Kidney (tissue), 13 donors: ENCODE measurements at regions not wholly inside any gene's neighbourhood (a gene's known extent, or its start where the extent isn't known, plus 50 kb on each side); places are given as distances from the start of the nearest gene placed in this dataset.
"Not testable (repeated sequence)": the region's sequence is repeated elsewhere in the genome, so short reads cannot be mapped to it uniquely, and the experiment has no call there.

Source experiments
- DNase-seq, 5 donors: peaks; one replicate each; pipeline ENCODE4 v3.0.0-alpha.2; 2013 to 2020
- FAIRE-seq: peaks from 2 replicates; lab custom pipeline; 2012; peaks lifted over from hg19 to GRCh38; lab: Jason Lieb, UNC
- H3K27ac ChIP-seq, 2 donors: one replicate each; pipeline ENCODE4 v1.7.0; 2013; ENCODE audit warnings: low read depth in 2 of 2, low read length in 2 of 2, inconsistent platforms in 1 of 2
- H3K27me3 ChIP-seq: one replicate; pipeline ENCODE4 v1.7.1; 2013; ENCODE audit warnings: low read length, inconsistent platforms; ENCODE audit not compliant: control insufficient read depth, insufficient read depth
- H3K36me3 ChIP-seq, 3 donors: one replicate each; pipeline versions ENCODE4 v1.7.0 to v1.7.1; 2013; ENCODE audit warnings: low read length in 3 of 3, control low read depth in 1 of 3, inconsistent platforms in 1 of 3; ENCODE audit not compliant: insufficient read depth in 3 of 3, control insufficient read depth in 2 of 3
- H3K4me1 ChIP-seq, 3 donors: one replicate each; pipeline versions ENCODE4 v1.7.0 to v1.7.1; 2013; ENCODE audit warnings: low read length in 3 of 3, inconsistent platforms in 1 of 3, low read depth in 1 of 3; ENCODE audit not compliant: control insufficient read depth in 2 of 3, insufficient read depth in 2 of 3
- H3K4me3 ChIP-seq, 3 donors: one replicate each; pipeline versions ENCODE4 v1.7.0 to v1.8.1; 2013; ENCODE audit warnings: low read length in 3 of 3, control low read depth in 1 of 3, inconsistent platforms in 1 of 3
- H3K9ac ChIP-seq, 3 donors: one replicate each; pipeline versions ENCODE4 v1.7.0 to v1.7.1; 2013; ENCODE audit warnings: low read length in 3 of 3, control low read depth in 1 of 3, inconsistent platforms in 1 of 3
- H3K9me3 ChIP-seq, 3 donors: one replicate each; pipeline versions ENCODE4 v1.7.0 to v1.7.1; 2013; ENCODE audit warnings: low read length in 3 of 3, control low read depth in 1 of 3, inconsistent platforms in 1 of 3; ENCODE audit not compliant: control insufficient read depth in 2 of 3, insufficient read depth in 1 of 3
- intact Hi-C: fragments of 100-400 bp; cut with DNase I; formaldehyde crosslinking; loops from one replicate; pipeline ENCODE4 v1.11.1; 2022
- TF ChIP-seq, protein P1 (sequence below): IDR thresholded peaks from 3 replicates; pipeline ENCODE4 v1.5.1; 2012; ENCODE audit warnings: mild to moderate bottlenecking, moderate library complexity, borderline replicate concordance; ENCODE audit not compliant: insufficient read depth; ENCODE audit errors: extremely low read depth
- donor health status: control.
- donor health status: control.
- donor health status: control.
- donor health status: control.
- donor health status: control.
- donor health status: DM: yes; HTN: yes; CAD: no.
- donor health status: Normal renal cell carcinoma (clear cell type).

DNA sequence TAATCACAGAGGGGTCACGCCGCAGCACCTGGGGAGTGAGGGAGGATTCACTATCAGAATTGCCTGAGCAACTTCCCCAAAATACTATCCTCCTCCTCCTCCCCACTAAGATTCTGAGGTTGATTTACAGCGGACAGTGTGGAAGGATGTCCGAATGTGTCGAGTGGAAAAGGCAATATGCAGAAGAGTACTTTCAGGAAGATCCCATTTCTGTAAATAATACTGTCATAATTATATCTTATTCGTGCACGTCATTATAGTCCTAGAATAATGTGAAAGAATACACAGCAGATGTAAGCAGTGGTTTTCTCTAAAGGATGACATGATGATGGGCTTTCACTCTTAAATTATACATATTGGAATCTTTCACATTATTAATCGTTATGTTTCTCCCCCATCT lies 149.8 kb upstream of the NOCT start:
- Histone ChIP-seq H3K36me3 (no peaks in the 10 kb centered on the region), H3K4me1 (no peaks in the 10 kb centered on the region), H3K9ac (no peak overlapping the region), H3K4me3 (no peak overlapping the region), H3K9me3 (no peaks in the 10 kb centered on the region), H3K27ac (no peak overlapping the region), H3K27me3 (no peaks in the 10 kb centered on the region)
- intact Hi-C loops, result no loop called here
- DNase-seq (peak in 1 of 5 donors; percentile 45), FAIRE-seq (no peak)
- TF ChIP-seq, protein P1, sequence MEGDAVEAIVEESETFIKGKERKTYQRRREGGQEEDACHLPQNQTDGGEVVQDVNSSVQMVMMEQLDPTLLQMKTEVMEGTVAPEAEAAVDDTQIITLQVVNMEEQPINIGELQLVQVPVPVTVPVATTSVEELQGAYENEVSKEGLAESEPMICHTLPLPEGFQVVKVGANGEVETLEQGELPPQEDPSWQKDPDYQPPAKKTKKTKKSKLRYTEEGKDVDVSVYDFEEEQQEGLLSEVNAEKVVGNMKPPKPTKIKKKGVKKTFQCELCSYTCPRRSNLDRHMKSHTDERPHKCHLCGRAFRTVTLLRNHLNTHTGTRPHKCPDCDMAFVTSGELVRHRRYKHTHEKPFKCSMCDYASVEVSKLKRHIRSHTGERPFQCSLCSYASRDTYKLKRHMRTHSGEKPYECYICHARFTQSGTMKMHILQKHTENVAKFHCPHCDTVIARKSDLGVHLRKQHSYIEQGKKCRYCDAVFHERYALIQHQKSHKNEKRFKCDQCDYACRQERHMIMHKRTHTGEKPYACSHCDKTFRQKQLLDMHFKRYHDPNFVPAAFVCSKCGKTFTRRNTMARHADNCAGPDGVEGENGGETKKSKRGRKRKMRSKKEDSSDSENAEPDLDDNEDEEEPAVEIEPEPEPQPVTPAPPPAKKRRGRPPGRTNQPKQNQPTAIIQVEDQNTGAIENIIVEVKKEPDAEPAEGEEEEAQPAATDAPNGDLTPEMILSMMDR, result no peak

DNA sequence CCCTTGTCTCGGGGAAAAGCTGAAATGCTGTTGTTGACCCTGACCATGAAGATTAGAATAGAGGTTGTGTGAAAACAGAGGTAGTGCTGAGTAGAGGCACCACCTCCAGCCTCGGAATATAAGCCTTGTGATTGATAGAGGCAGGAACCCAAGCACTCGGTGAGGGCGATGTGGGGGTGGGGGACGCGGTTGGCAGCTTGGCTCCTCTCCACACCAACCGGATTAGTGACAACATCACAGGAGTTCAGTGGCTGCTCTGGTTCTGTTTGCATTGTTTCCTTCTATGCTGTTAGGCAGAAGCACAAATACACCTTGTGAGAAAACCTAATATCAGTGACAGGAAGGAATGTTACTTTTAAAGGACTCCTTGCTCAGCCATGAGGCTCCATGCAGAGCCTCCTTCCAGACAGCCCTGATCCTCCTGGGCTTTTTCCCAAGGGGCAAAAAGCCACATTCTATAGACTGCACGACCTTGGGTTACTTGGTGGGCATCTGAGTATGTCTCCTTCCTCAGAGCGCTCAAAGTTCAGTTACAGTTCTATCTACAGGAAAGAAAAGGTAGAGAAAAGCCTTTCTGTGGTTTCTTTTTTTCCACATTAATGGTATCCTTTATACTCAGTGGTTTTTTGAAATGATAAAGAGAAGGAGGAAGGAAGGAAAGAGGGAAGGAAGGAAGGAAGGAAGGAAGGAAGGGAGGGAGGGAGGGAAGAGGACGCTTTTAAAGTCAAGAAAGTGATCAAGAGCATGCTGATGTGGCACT lies 150.4 kb upstream of the NOCT start:
- Histone ChIP-seq H3K9me3 (no peaks in the 10 kb centered on the region), H3K4me3 (no peak overlapping the region), H3K27me3 (no peaks in the 10 kb centered on the region), H3K36me3 (no peaks in the 10 kb centered on the region), H3K4me1 (no peaks in the 10 kb centered on the region), H3K9ac (no peak overlapping the region), H3K27ac (no peak overlapping the region)
- peak in 1 of 5 donors; percentile 43 for DNase-seq
- TF ChIP-seq, protein P1, result no peak
- intact Hi-C loops, result no loop called here
- no peak for FAIRE-seq

DNA sequence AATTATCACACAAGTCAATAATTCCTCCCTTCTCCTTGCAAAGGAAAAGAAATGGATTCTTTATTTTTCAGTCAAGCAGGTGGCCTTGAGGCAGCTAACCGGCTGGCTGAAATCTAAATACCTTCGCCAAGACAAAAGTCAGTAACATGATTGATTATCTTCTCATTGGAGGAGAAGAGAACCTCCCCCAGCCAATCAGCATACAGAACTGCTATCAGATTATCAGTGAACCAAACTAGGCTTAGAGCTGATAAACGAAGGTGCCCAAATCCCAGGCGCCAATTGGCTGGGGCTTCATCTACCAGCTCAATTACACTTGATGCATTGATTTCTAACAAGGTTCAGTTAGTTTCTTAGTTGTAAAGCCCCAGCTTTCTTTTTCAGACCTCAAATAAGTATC lies 152.4 kb upstream of the NOCT start:
- H3K9me3 ChIP-seq, result no peaks in the 10 kb centered on the region
- no peaks in the 10 kb centered on the region for H3K4me1 ChIP-seq
- intact Hi-C loops, result no loop called here
- no peak for DNase-seq
- FAIRE-seq, result no peak
- no peak overlapping the region for H3K4me3 ChIP-seq
- H3K36me3 ChIP-seq, result no peaks in the 10 kb centered on the region
- no peaks in the 10 kb centered on the region for H3K27me3 ChIP-seq
- H3K27ac ChIP-seq, result no peak overlapping the region
- H3K9ac ChIP-seq, result no peak overlapping the region
- TF ChIP-seq, protein P1, result no peak

DNA sequence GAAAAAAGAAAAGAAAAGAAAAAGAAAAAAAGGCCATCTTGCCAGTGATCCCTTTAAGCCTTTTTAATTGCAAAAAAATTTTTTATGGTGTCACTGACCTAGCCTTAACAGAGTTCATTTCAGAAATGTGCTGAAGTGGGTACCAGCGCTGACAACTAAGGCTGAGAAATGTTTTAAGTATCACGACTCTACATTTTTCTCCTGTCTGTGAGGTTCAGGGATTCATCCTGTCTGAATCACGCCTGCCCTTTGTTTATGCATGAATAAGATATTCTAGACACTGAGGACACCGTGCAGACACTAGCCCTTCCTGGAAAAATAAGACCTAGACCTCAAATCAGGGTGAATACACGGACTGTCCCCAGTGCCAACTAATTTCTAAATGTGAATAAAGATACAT lies 154.4 kb upstream of the NOCT start:
- Histone ChIP-seq H3K36me3 (no peaks in the 10 kb centered on the region), H3K27me3 (no peaks in the 10 kb centered on the region), H3K4me3 (no peak overlapping the region), H3K9ac (no peak overlapping the region), H3K27ac (no peak overlapping the region), H3K9me3 (no peaks in the 10 kb centered on the region), H3K4me1 (no peaks in the 10 kb centered on the region)
- no peak for FAIRE-seq
- intact Hi-C loops, result no loop called here
- no peak for DNase-seq
- TF ChIP-seq, protein P1, result no peak

DNA sequence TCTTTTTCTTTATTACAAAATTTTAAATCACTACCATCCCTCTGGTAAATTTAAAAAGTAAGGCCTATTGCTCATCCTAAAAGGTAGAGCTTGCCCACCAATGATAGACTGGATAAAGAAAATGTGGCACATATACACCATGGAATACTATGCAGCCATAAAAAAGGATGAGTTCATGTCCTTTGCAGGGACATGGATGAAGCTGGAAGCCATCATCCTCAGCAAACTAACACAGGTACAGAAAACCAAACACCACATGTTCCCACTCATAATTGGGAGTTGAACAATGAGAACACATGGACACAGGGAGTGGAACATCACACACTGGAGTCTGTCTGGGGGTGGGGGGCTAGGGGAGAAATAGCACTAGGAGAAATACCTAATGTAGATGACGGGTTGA lies 155.2 kb upstream of the NOCT start:
- H3K4me3 ChIP-seq, FAIRE-seq, H3K9ac ChIP-seq, H3K36me3 ChIP-seq, H3K27ac ChIP-seq, H3K27me3 ChIP-seq, H3K9me3 ChIP-seq, intact Hi-C loops, DNase-seq, H3K4me1 ChIP-seq: not testable (repeated sequence)
